Endothelial cell of umbilical vein (primary cell): ENCODE measurements at regions not wholly inside any gene's neighbourhood (a gene's known extent, or its start where the extent isn't known, plus 50 kb on each side); places are given as distances from the start of the nearest gene placed in this dataset.

Experiments
- BruUV-seq: library from RNA; stranded (reverse); fragments of 400-500 nt; replicated peaks from 2 replicates; lab custom pipeline; 2021; lab: Mats Ljungman, UMichigan
- CTCF ChIA-PET: fragments of 300-600, 350-600 bp; sonication (Branson Sonifier 250); formaldehyde crosslinking; loops from one replicate; lab custom pipeline; 2021; ENCODE audit warnings: antibody characterized with exemption, inconsistent platforms; lab: Charles Lee
- POLR2A ChIA-PET: fragments of 300-600, 350-600 bp; sonication (Branson Sonifier 250); formaldehyde crosslinking; loops from one replicate; lab custom pipeline; 2021; ENCODE audit warnings: antibody characterized with exemption, inconsistent platforms; lab: Charles Lee
- DNase-seq: peaks from one replicate; pipeline ENCODE4 v3.0.0-alpha.2; 2011; ENCODE audit warnings: low read depth, low spot score
- FAIRE-seq: peaks from 2 replicates; lab custom pipeline; 2011; peaks lifted over from hg19 to GRCh38; lab: Jason Lieb, UNC
- H2AFZ ChIP-seq: 2 replicates; pipeline ENCODE4 v1.6.0; 2012; ENCODE audit warnings: low read depth, low read length, control low read depth, inconsistent platforms
- H3K27ac ChIP-seq: 2 replicates; pipeline ENCODE4 v1.5.1; 2011; ENCODE audit warnings: low read depth, mild to moderate bottlenecking, control low read depth, low read length, moderate library complexity; ENCODE audit not compliant: insufficient read depth
- H3K27me3 ChIP-seq, 2 experiments: 2 replicates each; pipeline versions ENCODE4 v1.6.0 to v1.6.1; 2011; ENCODE audit warnings: low read length in 2 of 2, mixed read lengths in 1 of 2; ENCODE audit not compliant: control insufficient read depth in 2 of 2, insufficient read depth in 2 of 2
- H3K36me3 ChIP-seq, 2 experiments: 2 replicates in 1 of 2; 3 replicates in 1 of 2; pipeline ENCODE4 v1.5.1; 2011; ENCODE audit warnings: low read length in 2 of 2, mild to moderate bottlenecking in 1 of 2, moderate library complexity in 1 of 2; ENCODE audit not compliant: control insufficient read depth in 2 of 2, insufficient read depth in 2 of 2; ENCODE audit errors: extremely low read depth in 1 of 2
- H3K4me1 ChIP-seq: 3 replicates; pipeline ENCODE4 v1.5.1; 2011; ENCODE audit warnings: mild to moderate bottlenecking, low read length; ENCODE audit not compliant: control insufficient read depth, insufficient read depth; ENCODE audit errors: extremely low read depth
- H3K4me2 ChIP-seq: 2 replicates; pipeline ENCODE4 v1.6.1; 2011; ENCODE audit warnings: low read length, control low read depth, mixed read lengths; ENCODE audit not compliant: insufficient read depth
- H3K4me3 ChIP-seq, 3 experiments: fragments of 200-600 bp in 1 of 3; sonication (generic), shearing (Covaris generic) in 1 of 3; replicated peaks in 1 of 3; 2 replicates each; pipeline ENCODE4 v1.5.1; 2011 to 2016; ENCODE audit warnings: control low read depth in 3 of 3, low read length in 3 of 3, mild to moderate bottlenecking in 2 of 3, inconsistent platforms in 1 of 3, low read depth in 1 of 3, moderate library complexity in 1 of 3; ENCODE audit not compliant: insufficient read depth in 1 of 3
- H3K79me2 ChIP-seq: 2 replicates; pipeline ENCODE4 v1.6.0; 2012; ENCODE audit warnings: low read length, inconsistent platforms; ENCODE audit not compliant: control insufficient read depth, insufficient read depth
- H3K9ac ChIP-seq: replicated peaks from 2 replicates; pipeline ENCODE3; 2011; ENCODE audit warnings: low read length, control low read depth; ENCODE audit not compliant: insufficient read depth; ENCODE audit errors: extremely low read depth
- H3K9me1 ChIP-seq: replicated peaks from 3 replicates; pipeline ENCODE4 v1.6.0; 2011; ENCODE audit warnings: mild to moderate bottlenecking, low read length; ENCODE audit not compliant: control insufficient read depth, insufficient read depth; ENCODE audit errors: extremely low read depth
- H3K9me3 ChIP-seq: replicated peaks from 2 replicates; pipeline ENCODE4 v1.5.1; 2012; ENCODE audit warnings: low read length, inconsistent platforms; ENCODE audit not compliant: control insufficient read depth, insufficient read depth
- H4K20me1 ChIP-seq: replicated peaks from 2 replicates; pipeline ENCODE3; 2011; ENCODE audit warnings: mild to moderate bottlenecking, low read length; ENCODE audit not compliant: control insufficient read depth, insufficient read depth; ENCODE audit errors: extremely low read depth
- CTCF ChIP-seq, 2 donors: IDR thresholded peaks; 1 replicate in 1 of 2; 2 replicates in 1 of 2; pipeline ENCODE4 v1.5.1; 2011; ENCODE audit warnings: low read length in 2 of 2, mild to moderate bottlenecking in 2 of 2, moderate library complexity in 2 of 2, control low read depth in 1 of 2, inconsistent platforms in 1 of 2, low read depth in 1 of 2; ENCODE audit not compliant: insufficient read depth in 1 of 2; ENCODE audit errors: extremely low read depth in 1 of 2
- EZH2 ChIP-seq: IDR thresholded peaks from 2 replicates; pipeline ENCODE4 v1.6.1; 2012; ENCODE audit warnings: borderline replicate concordance, low read depth, mild to moderate bottlenecking, moderate library complexity, low read length, inconsistent platforms; ENCODE audit not compliant: severe bottlenecking
- FOS ChIP-seq: IDR thresholded peaks from 2 replicates; pipeline ENCODE4 v1.6.1; 2011; ENCODE audit warnings: mild to moderate bottlenecking, low read length, moderate library complexity, borderline replicate concordance; ENCODE audit not compliant: insufficient read depth
- GATA2 ChIP-seq: IDR thresholded peaks from 2 replicates; pipeline ENCODE4 v1.7.0; 2011; ENCODE audit warnings: low read depth, mild to moderate bottlenecking, moderate library complexity, mixed read lengths, low read length; ENCODE audit not compliant: insufficient read length, insufficient read depth
- JUN ChIP-seq: IDR thresholded peaks from 2 replicates; pipeline ENCODE4 v1.6.1; 2011; ENCODE audit warnings: borderline replicate concordance, low read depth; ENCODE audit not compliant: insufficient read length, insufficient read depth
- MYC ChIP-seq: IDR thresholded peaks from one replicate; pipeline ENCODE4 v1.6.1; 2011; ENCODE audit warnings: mild to moderate bottlenecking, low read depth, low read length
- POLR2A ChIP-seq: IDR thresholded peaks from 2 replicates; pipeline ENCODE4 v1.6.1; 2012; ENCODE audit warnings: low read depth, mild to moderate bottlenecking, control low read depth, low read length
- POLR2AphosphoS5 ChIP-seq: IDR thresholded peaks from 2 replicates; pipeline ENCODE4 v1.6.1; 2012; ENCODE audit warnings: low read depth, mild to moderate bottlenecking, control low read depth, low read length, moderate library complexity; ENCODE audit not compliant: insufficient read depth
- dilution Hi-C: fragments of 300-500 bp; cut with MboI; formaldehyde crosslinking; loops from one replicate; pipeline ENCODE4 v1.15.0; 2019; ENCODE audit warnings: low sequenced_read_pairs; ENCODE audit not compliant: extremely low pct_ligation_motif_present
- intact Hi-C: fragments of 100-400 bp; cut with micrococcal nuclease; formaldehyde crosslinking; loops from one replicate; pipeline ENCODE4 v1.10.0; 2022
- TF ChIP-seq, protein P1 (sequence below): IDR thresholded peaks from 2 replicates; pipeline ENCODE4 v1.6.1; 2011; ENCODE audit not compliant: insufficient read depth, insufficient read length

DNA sequence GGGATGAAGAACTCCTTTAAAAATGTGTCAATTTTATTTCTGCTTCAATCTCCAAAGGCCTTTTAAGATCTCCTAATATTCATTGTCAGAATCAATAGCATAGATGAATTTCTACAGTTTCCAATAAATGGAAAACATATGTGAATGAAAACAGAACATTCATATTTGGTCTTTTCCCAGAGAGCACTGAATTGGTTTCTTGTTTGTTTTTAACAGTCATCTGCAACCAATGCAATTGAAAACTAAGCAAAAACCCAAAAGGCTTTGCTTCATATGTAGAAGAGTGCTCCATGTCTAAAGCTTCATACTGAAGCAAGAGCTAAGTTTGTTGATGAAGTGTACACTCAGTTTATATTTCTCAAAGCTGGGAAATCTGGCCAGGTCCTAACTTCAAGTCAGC lies 426.5 kb upstream of the CDIN1 start:
- no peaks in the 10 kb centered on the region for H4K20me1 ChIP-seq
- no peaks in the 10 kb centered on the region for H3K9me1 ChIP-seq
- dilution Hi-C loops: no loop called here
- DNase-seq: no peak
- H3K9ac ChIP-seq: no peak overlapping the region
- BruUV-seq: no TSS peak
- H3K27ac ChIP-seq: no peak overlapping the region
- H3K27me3 ChIP-seq: no peaks in the 10 kb centered on the region
- intact Hi-C loops: no loop called here
- ChIA-PET POLR2A (no interaction called here), CTCF (interaction anchor here (0.9 kb wide), 1 partner anchor 8 kb away, joined by 3 read pairs; no protein-coding TSS in a partner anchor)
- H3K4me3 ChIP-seq: no peak overlapping the region
- FAIRE-seq: no peak
- no peaks in the 10 kb centered on the region for H3K36me3 ChIP-seq
- H2AFZ ChIP-seq: no peak overlapping the region
- H3K4me2 ChIP-seq: no peak overlapping the region
- TF ChIP-seq POLR2AphosphoS5: no peak
- no peak for TF ChIP-seq FOS
- H3K79me2 ChIP-seq: no peaks in the 10 kb centered on the region
- H3K9me3 ChIP-seq: no peaks in the 10 kb centered on the region
- H3K4me1 ChIP-seq: no peaks in the 10 kb centered on the region

DNA sequence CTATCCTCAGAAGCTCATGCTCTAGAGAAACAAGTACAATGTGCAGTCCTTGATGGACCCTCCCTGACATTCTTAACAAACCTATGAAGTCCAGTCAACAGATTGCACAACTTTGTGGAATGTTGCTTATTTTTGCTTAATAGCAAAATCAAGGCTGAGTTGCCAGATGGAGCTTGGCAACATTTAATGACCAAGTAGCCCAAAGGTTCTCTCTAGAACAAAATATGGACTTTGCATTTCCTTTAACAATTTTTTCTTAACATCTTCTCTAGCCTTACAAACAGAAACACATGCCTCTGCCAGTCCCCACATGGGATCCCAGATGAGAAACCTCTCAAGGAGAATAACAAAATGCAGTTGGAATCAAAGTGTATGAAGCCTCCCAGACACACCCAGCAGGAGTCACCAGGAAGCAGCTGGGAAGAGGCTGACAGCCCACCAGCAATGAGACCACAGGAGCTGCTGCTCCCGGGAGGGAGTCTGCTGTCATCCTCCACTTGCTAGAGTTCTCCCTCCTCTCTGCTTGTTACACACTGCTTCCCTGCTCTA lies 422.5 kb upstream of the CDIN1 start:
- Histone ChIP-seq H3K4me3 (no peak overlapping the region), H2AFZ (no peak overlapping the region), H4K20me1 (no peaks in the 10 kb centered on the region), H3K4me2 (no peak overlapping the region), H3K79me2 (no peaks in the 10 kb centered on the region), H3K27me3 (peaks cover 0 to 4% of the 10 kb centered on the region in 2 experiments), H3K9me3 (no peaks in the 10 kb centered on the region), H3K4me1 (no peaks in the 10 kb centered on the region), H3K27ac (no peak overlapping the region), H3K9me1 (no peaks in the 10 kb centered on the region), H3K9ac (no peak overlapping the region), H3K36me3 (no peaks in the 10 kb centered on the region)
- dilution Hi-C loops: no loop called here
- CTCF ChIA-PET: interaction anchor here (0.7 kb wide), 1 partner anchor 182 kb away, joined by 4 read pairs; no protein-coding TSS in a partner anchor
- no TSS peak for BruUV-seq
- POLR2A ChIA-PET: no interaction called here
- no peak for TF ChIP-seq FOS
- TF ChIP-seq, protein P1, sequence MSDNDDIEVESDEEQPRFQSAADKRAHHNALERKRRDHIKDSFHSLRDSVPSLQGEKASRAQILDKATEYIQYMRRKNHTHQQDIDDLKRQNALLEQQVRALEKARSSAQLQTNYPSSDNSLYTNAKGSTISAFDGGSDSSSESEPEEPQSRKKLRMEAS: no peak
- no peak for TF ChIP-seq MYC
- no peak for TF ChIP-seq CTCF (IDR thresholded peaks at IDR 0.05; ENCODE audit: extremely low read depth in 1 of 2, insufficient read depth in 1 of 2, low read depth in 1 of 2, low read length in 2 of 2)
- no peak for TF ChIP-seq POLR2AphosphoS5
- no peak for TF ChIP-seq GATA2
- no peak for TF ChIP-seq POLR2A
- TF ChIP-seq JUN: no peak
- no peak for TF ChIP-seq EZH2
- no peak for FAIRE-seq
- no peak for DNase-seq
- intact Hi-C loops: no loop called here
